Tibial nerve (tissue), 3 donors: ENCODE measurements at regions not wholly inside any gene's neighbourhood (a gene's known extent, or its start where the extent isn't known, plus 50 kb on each side); places are given as distances from the start of the nearest gene placed in this dataset.

Source experiments
- POLR2A ChIP-seq, 2 donors: fragments of 450-650 bp; IDR thresholded peaks; one replicate each; pipeline ENCODE4 v1.6.1; 2017; ENCODE audit warnings: antibody characterized with exemption in 2 of 2, mild to moderate bottlenecking in 2 of 2, moderate library complexity in 2 of 2
- TF ChIP-seq, protein P1 (sequence below), 5 experiments: fragments of 200-600 bp in 3 of 5; fragments of 450-650 bp in 2 of 5; sonication (generic) in 3 of 5; IDR thresholded peaks; one replicate each; pipeline ENCODE4 v1.5.1; 2016 to 2019; ENCODE audit warnings: antibody characterized with exemption in 5 of 5, mild to moderate bottlenecking in 3 of 5, moderate library complexity in 2 of 5

DNA sequence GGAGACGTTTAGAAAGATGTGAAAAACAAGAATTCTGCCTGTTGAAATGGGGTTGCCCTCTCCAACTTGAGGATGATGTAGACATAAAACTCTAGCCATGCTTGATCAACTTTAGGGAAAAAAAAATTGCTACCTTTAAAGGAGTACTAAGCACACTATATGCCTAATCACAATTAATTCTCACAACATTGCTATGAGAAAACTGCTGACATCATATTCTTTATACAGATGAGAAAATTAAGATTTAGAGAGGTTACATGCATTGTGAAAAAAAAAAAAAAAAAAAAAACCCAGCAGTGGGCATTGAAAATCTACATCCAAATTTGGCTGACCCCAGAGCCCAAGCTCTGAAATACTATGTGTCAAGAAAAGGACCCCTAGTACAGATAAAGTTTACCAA lies 617.2 kb upstream of the ADGRL2 start:
- TF ChIP-seq POLR2A (IDR thresholded peaks at IDR 0.05), result no peak
- TF ChIP-seq, protein P1, sequence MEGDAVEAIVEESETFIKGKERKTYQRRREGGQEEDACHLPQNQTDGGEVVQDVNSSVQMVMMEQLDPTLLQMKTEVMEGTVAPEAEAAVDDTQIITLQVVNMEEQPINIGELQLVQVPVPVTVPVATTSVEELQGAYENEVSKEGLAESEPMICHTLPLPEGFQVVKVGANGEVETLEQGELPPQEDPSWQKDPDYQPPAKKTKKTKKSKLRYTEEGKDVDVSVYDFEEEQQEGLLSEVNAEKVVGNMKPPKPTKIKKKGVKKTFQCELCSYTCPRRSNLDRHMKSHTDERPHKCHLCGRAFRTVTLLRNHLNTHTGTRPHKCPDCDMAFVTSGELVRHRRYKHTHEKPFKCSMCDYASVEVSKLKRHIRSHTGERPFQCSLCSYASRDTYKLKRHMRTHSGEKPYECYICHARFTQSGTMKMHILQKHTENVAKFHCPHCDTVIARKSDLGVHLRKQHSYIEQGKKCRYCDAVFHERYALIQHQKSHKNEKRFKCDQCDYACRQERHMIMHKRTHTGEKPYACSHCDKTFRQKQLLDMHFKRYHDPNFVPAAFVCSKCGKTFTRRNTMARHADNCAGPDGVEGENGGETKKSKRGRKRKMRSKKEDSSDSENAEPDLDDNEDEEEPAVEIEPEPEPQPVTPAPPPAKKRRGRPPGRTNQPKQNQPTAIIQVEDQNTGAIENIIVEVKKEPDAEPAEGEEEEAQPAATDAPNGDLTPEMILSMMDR (IDR thresholded peaks at IDR 0.05), result no peak
